ENCODE measurements at regions not wholly inside any gene's neighbourhood (a gene's known extent, or its start where the extent isn't known, plus 50 kb on each side); places are given as distances from the start of the nearest gene placed in this dataset.

GRCh38 chr1:232486454-232487207 is 143.3 kb downstream of the SIPA1L2 start:
- H3K36me3 ChIP-seq (ENCODE audit: control insufficient read depth in 1 of 2, insufficient read depth in 2 of 2, low read length in 2 of 2), result peaks cover 12 to 27% of the 10 kb centered on the region in 2 donors
- no peaks in the 10 kb centered on the region for H3K27me3 ChIP-seq (ENCODE audit: control insufficient read depth in 1 of 2, insufficient read depth in 2 of 2, low read length in 2 of 2)
- no peaks in the 10 kb centered on the region for H3K9me3 ChIP-seq (ENCODE audit: control insufficient read depth in 1 of 2, low read length in 2 of 2)
- no peak overlapping the region for H3K4me3 ChIP-seq (ENCODE audit: low read depth in 1 of 2, low read length in 2 of 2)
- H3K4me1 ChIP-seq (ENCODE audit: control insufficient read depth in 1 of 2, insufficient read depth in 2 of 2, low read length in 2 of 2), result no peaks in the 10 kb centered on the region
- H3K9ac ChIP-seq (ENCODE audit: low read depth in 1 of 2, low read length in 2 of 2), result no peak overlapping the region
- no peak overlapping the region for H3K27ac ChIP-seq (ENCODE audit: low read depth, low read length)

GRCh38 chr1:232486006-232486405 is 143.9 kb downstream of the SIPA1L2 start:
- Histone ChIP-seq H3K4me3 (ENCODE audit: low read depth in 1 of 2, low read length in 2 of 2) (no peak overlapping the region), H3K27ac (ENCODE audit: low read depth, low read length) (no peak overlapping the region), H3K36me3 (ENCODE audit: control insufficient read depth in 1 of 2, insufficient read depth in 2 of 2, low read length in 2 of 2) (peaks cover 7 to 23% of the 10 kb centered on the region in 2 donors)

GRCh38 chr1:232484856-232485255 is 145.1 kb downstream of the SIPA1L2 start:
- Histone ChIP-seq H3K9me3 (ENCODE audit: control insufficient read depth in 1 of 2, low read length in 2 of 2) (no peaks in the 10 kb centered on the region), H3K27me3 (ENCODE audit: control insufficient read depth in 1 of 2, insufficient read depth in 2 of 2, low read length in 2 of 2) (no peaks in the 10 kb centered on the region), H3K4me3 (ENCODE audit: low read depth in 1 of 2, low read length in 2 of 2) (no peak overlapping the region), H3K9ac (ENCODE audit: low read depth in 1 of 2, low read length in 2 of 2) (no peak overlapping the region), H3K27ac (ENCODE audit: low read depth, low read length) (no peak overlapping the region), H3K4me1 (ENCODE audit: control insufficient read depth in 1 of 2, insufficient read depth in 2 of 2, low read length in 2 of 2) (no peaks in the 10 kb centered on the region), H3K36me3 (ENCODE audit: control insufficient read depth in 1 of 2, insufficient read depth in 2 of 2, low read length in 2 of 2) (peaks cover 2 to 12% of the 10 kb centered on the region in 2 donors)

More at GRCh38 chr1:232486006-232486405, 143.9 kb downstream of the SIPA1L2 start:
- H3K9me3 ChIP-seq (ENCODE audit: control insufficient read depth in 1 of 2, low read length in 2 of 2), result no peaks in the 10 kb centered on the region
- no peak overlapping the region for H3K9ac ChIP-seq (ENCODE audit: low read depth in 1 of 2, low read length in 2 of 2)
- H3K4me1 ChIP-seq (ENCODE audit: control insufficient read depth in 1 of 2, insufficient read depth in 2 of 2, low read length in 2 of 2), result no peaks in the 10 kb centered on the region
- H3K27me3 ChIP-seq (ENCODE audit: control insufficient read depth in 1 of 2, insufficient read depth in 2 of 2, low read length in 2 of 2), result no peaks in the 10 kb centered on the region

GRCh38 chr1:232483826-232484225 is 146.1 kb downstream of the SIPA1L2 start:
- no peak overlapping the region for H3K4me3 ChIP-seq (ENCODE audit: low read depth in 1 of 2, low read length in 2 of 2)
- no peaks in the 10 kb centered on the region for H3K4me1 ChIP-seq (ENCODE audit: control insufficient read depth in 1 of 2, insufficient read depth in 2 of 2, low read length in 2 of 2)
- no peak overlapping the region for H3K9ac ChIP-seq (ENCODE audit: low read depth in 1 of 2, low read length in 2 of 2)
- H3K36me3 ChIP-seq (ENCODE audit: control insufficient read depth in 1 of 2, insufficient read depth in 2 of 2, low read length in 2 of 2), result peaks cover 0 to 15% of the 10 kb centered on the region in 2 donors
- no peaks in the 10 kb centered on the region for H3K27me3 ChIP-seq (ENCODE audit: control insufficient read depth in 1 of 2, insufficient read depth in 2 of 2, low read length in 2 of 2)
- no peak overlapping the region for H3K27ac ChIP-seq (ENCODE audit: low read depth, low read length)
- H3K9me3 ChIP-seq (ENCODE audit: control insufficient read depth in 1 of 2, low read length in 2 of 2), result no peaks in the 10 kb centered on the region

- Histone ChIP-seq H3K36me3 (ENCODE audit: control insufficient read depth in 1 of 2, insufficient read depth in 2 of 2, low read length in 2 of 2) (peaks cover 0 to 13% of the 10 kb centered on the region in 2 donors), H3K4me1 (ENCODE audit: control insufficient read depth in 1 of 2, insufficient read depth in 2 of 2, low read length in 2 of 2) (peaks cover 7 to 13% of the 10 kb centered on the region in 2 donors), H3K27ac (ENCODE audit: low read depth, low read length) (no peak overlapping the region), H3K27me3 (ENCODE audit: control insufficient read depth in 1 of 2, insufficient read depth in 2 of 2, low read length in 2 of 2) (no peaks in the 10 kb centered on the region), H3K4me3 (ENCODE audit: low read depth in 1 of 2, low read length in 2 of 2) (no peak overlapping the region), H3K9me3 (ENCODE audit: control insufficient read depth in 1 of 2, low read length in 2 of 2) (no peaks in the 10 kb centered on the region), H3K9ac (ENCODE audit: low read depth in 1 of 2, low read length in 2 of 2) (no peak overlapping the region)
Observed at GRCh38 chr1:232481091-232481490, 148.8 kb downstream of the SIPA1L2 start.

- Histone ChIP-seq H3K27me3 (ENCODE audit: control insufficient read depth in 1 of 2, insufficient read depth in 2 of 2, low read length in 2 of 2) (no peaks in the 10 kb centered on the region), H3K27ac (ENCODE audit: low read depth, low read length) (no peak overlapping the region), H3K4me1 (ENCODE audit: control insufficient read depth in 1 of 2, insufficient read depth in 2 of 2, low read length in 2 of 2) (peaks cover 7 to 13% of the 10 kb centered on the region in 2 donors), H3K9me3 (ENCODE audit: control insufficient read depth in 1 of 2, low read length in 2 of 2) (no peaks in the 10 kb centered on the region), H3K9ac (ENCODE audit: low read depth in 1 of 2, low read length in 2 of 2) (no peak overlapping the region), H3K36me3 (ENCODE audit: control insufficient read depth in 1 of 2, insufficient read depth in 2 of 2, low read length in 2 of 2) (peaks cover 0 to 3% of the 10 kb centered on the region in 2 donors), H3K4me3 (ENCODE audit: low read depth in 1 of 2, low read length in 2 of 2) (no peak overlapping the region)
Observed at GRCh38 chr1:232477728-232478127, 152.2 kb downstream of the SIPA1L2 start.

- Histone ChIP-seq H3K27ac (ENCODE audit: low read depth, low read length) (no peak overlapping the region), H3K36me3 (ENCODE audit: control insufficient read depth in 1 of 2, insufficient read depth in 2 of 2, low read length in 2 of 2) (peaks cover 0 to 3% of the 10 kb centered on the region in 2 donors), H3K4me1 (ENCODE audit: control insufficient read depth in 1 of 2, insufficient read depth in 2 of 2, low read length in 2 of 2) (peaks cover 7 to 13% of the 10 kb centered on the region in 2 donors), H3K4me3 (ENCODE audit: low read depth in 1 of 2, low read length in 2 of 2) (no peak overlapping the region), H3K9me3 (ENCODE audit: control insufficient read depth in 1 of 2, low read length in 2 of 2) (no peaks in the 10 kb centered on the region), H3K9ac (ENCODE audit: low read depth in 1 of 2, low read length in 2 of 2) (no peak overlapping the region), H3K27me3 (ENCODE audit: control insufficient read depth in 1 of 2, insufficient read depth in 2 of 2, low read length in 2 of 2) (no peaks in the 10 kb centered on the region)
Observed at GRCh38 chr1:232476538-232476950, 153.4 kb downstream of the SIPA1L2 start.

- no peak overlapping the region for H3K9ac ChIP-seq (ENCODE audit: low read depth in 1 of 2, low read length in 2 of 2)
- H3K27me3 ChIP-seq (ENCODE audit: control insufficient read depth in 1 of 2, insufficient read depth in 2 of 2, low read length in 2 of 2), result no peaks in the 10 kb centered on the region
- H3K4me1 ChIP-seq (ENCODE audit: control insufficient read depth in 1 of 2, insufficient read depth in 2 of 2, low read length in 2 of 2), result peaks cover 7 to 13% of the 10 kb centered on the region in 2 donors
- H3K36me3 ChIP-seq (ENCODE audit: control insufficient read depth in 1 of 2, insufficient read depth in 2 of 2, low read length in 2 of 2), result peaks cover 3% of the 10 kb centered on the region in 2 donors
- H3K9me3 ChIP-seq (ENCODE audit: control insufficient read depth in 1 of 2, low read length in 2 of 2), result no peaks in the 10 kb centered on the region
- no peak overlapping the region for H3K27ac ChIP-seq (ENCODE audit: low read depth, low read length)
- H3K4me3 ChIP-seq (ENCODE audit: low read depth in 1 of 2, low read length in 2 of 2), result no peak overlapping the region
Observed at GRCh38 chr1:232474826-232475225, 155.1 kb downstream of the SIPA1L2 start.

GRCh38 chr1:232473900-232474299 is 156.0 kb downstream of the SIPA1L2 start:
- Histone ChIP-seq H3K27ac (ENCODE audit: low read depth, low read length) (no peak overlapping the region), H3K36me3 (ENCODE audit: control insufficient read depth in 1 of 2, insufficient read depth in 2 of 2, low read length in 2 of 2) (peaks cover 0 to 3% of the 10 kb centered on the region in 2 donors), H3K27me3 (ENCODE audit: control insufficient read depth in 1 of 2, insufficient read depth in 2 of 2, low read length in 2 of 2) (no peaks in the 10 kb centered on the region), H3K9ac (ENCODE audit: low read depth in 1 of 2, low read length in 2 of 2) (no peak overlapping the region), H3K9me3 (ENCODE audit: control insufficient read depth in 1 of 2, low read length in 2 of 2) (no peaks in the 10 kb centered on the region), H3K4me3 (ENCODE audit: low read depth in 1 of 2, low read length in 2 of 2) (no peak overlapping the region), H3K4me1 (ENCODE audit: control insufficient read depth in 1 of 2, insufficient read depth in 2 of 2, low read length in 2 of 2) (peaks cover 7 to 13% of the 10 kb centered on the region in 2 donors)

- H3K4me1 ChIP-seq (ENCODE audit: control insufficient read depth in 1 of 2, insufficient read depth in 2 of 2, low read length in 2 of 2), result peaks cover 7 to 13% of the 10 kb centered on the region in 2 donors
- H3K9ac ChIP-seq (ENCODE audit: low read depth in 1 of 2, low read length in 2 of 2), result no peak overlapping the region
- H3K27me3 ChIP-seq (ENCODE audit: control insufficient read depth in 1 of 2, insufficient read depth in 2 of 2, low read length in 2 of 2), result no peaks in the 10 kb centered on the region
- H3K36me3 ChIP-seq (ENCODE audit: control insufficient read depth in 1 of 2, insufficient read depth in 2 of 2, low read length in 2 of 2), result peaks cover 0 to 3% of the 10 kb centered on the region in 2 donors
- no peak overlapping the region for H3K27ac ChIP-seq (ENCODE audit: low read depth, low read length)
- no peak overlapping the region for H3K4me3 ChIP-seq (ENCODE audit: low read depth in 1 of 2, low read length in 2 of 2)
- H3K9me3 ChIP-seq (ENCODE audit: control insufficient read depth in 1 of 2, low read length in 2 of 2), result no peaks in the 10 kb centered on the region
Observed at GRCh38 chr1:232473324-232473723, 156.6 kb downstream of the SIPA1L2 start.
